ENCODE measurements at regions not wholly inside any gene's neighbourhood (a gene's known extent, or its start where the extent isn't known, plus 50 kb on each side); places are given as distances from the start of the nearest gene placed in this dataset.

GRCh38 chr4:132383571-132384199 lies 765.4 kb upstream of the PCDH10 start:
- TF ChIP-seq, protein P1, sequence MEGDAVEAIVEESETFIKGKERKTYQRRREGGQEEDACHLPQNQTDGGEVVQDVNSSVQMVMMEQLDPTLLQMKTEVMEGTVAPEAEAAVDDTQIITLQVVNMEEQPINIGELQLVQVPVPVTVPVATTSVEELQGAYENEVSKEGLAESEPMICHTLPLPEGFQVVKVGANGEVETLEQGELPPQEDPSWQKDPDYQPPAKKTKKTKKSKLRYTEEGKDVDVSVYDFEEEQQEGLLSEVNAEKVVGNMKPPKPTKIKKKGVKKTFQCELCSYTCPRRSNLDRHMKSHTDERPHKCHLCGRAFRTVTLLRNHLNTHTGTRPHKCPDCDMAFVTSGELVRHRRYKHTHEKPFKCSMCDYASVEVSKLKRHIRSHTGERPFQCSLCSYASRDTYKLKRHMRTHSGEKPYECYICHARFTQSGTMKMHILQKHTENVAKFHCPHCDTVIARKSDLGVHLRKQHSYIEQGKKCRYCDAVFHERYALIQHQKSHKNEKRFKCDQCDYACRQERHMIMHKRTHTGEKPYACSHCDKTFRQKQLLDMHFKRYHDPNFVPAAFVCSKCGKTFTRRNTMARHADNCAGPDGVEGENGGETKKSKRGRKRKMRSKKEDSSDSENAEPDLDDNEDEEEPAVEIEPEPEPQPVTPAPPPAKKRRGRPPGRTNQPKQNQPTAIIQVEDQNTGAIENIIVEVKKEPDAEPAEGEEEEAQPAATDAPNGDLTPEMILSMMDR (IDR thresholded peaks at IDR 0.05; ENCODE audit: insufficient read depth, low read length), result no peak
- no peak for TF ChIP-seq GABPA (IDR thresholded peaks at IDR 0.05; ENCODE audit: low read depth)
- TF ChIP-seq, protein P2, sequence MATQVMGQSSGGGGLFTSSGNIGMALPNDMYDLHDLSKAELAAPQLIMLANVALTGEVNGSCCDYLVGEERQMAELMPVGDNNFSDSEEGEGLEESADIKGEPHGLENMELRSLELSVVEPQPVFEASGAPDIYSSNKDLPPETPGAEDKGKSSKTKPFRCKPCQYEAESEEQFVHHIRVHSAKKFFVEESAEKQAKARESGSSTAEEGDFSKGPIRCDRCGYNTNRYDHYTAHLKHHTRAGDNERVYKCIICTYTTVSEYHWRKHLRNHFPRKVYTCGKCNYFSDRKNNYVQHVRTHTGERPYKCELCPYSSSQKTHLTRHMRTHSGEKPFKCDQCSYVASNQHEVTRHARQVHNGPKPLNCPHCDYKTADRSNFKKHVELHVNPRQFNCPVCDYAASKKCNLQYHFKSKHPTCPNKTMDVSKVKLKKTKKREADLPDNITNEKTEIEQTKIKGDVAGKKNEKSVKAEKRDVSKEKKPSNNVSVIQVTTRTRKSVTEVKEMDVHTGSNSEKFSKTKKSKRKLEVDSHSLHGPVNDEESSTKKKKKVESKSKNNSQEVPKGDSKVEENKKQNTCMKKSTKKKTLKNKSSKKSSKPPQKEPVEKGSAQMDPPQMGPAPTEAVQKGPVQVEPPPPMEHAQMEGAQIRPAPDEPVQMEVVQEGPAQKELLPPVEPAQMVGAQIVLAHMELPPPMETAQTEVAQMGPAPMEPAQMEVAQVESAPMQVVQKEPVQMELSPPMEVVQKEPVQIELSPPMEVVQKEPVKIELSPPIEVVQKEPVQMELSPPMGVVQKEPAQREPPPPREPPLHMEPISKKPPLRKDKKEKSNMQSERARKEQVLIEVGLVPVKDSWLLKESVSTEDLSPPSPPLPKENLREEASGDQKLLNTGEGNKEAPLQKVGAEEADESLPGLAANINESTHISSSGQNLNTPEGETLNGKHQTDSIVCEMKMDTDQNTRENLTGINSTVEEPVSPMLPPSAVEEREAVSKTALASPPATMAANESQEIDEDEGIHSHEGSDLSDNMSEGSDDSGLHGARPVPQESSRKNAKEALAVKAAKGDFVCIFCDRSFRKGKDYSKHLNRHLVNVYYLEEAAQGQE (IDR thresholded peaks at IDR 0.05; ENCODE audit: insufficient replicate concordance, low read depth), result no peak
- Histone ChIP-seq H3K27me3 (ENCODE audit: insufficient read depth, poor library complexity, severe bottlenecking) (no peaks in the 10 kb centered on the region), H3K4me3 (replicated peaks; ENCODE audit: insufficient read depth, low read length) (no peak overlapping the region), H3K27ac (replicated peaks) (no peak overlapping the region)
- no peak for DNase-seq (ENCODE audit: low read depth in 1 of 2, low spot score in 1 of 2)

GRCh38 chr4:132384709-132385108 lies 764.4 kb upstream of the PCDH10 start:
- Histone ChIP-seq H3K4me3 (replicated peaks; ENCODE audit: insufficient read depth, low read length) (no peak overlapping the region), H3K27ac (replicated peaks) (no peak overlapping the region), H3K27me3 (ENCODE audit: insufficient read depth, poor library complexity, severe bottlenecking) (no peaks in the 10 kb centered on the region)
- TF ChIP-seq, protein P2 (IDR thresholded peaks at IDR 0.05; ENCODE audit: insufficient replicate concordance, low read depth), result no peak
- TF ChIP-seq, protein P1 (IDR thresholded peaks at IDR 0.05; ENCODE audit: insufficient read depth, low read length), result no peak
- TF ChIP-seq POLR2AphosphoS5 (IDR thresholded peaks at IDR 0.05; ENCODE audit: low read depth) (no peak), GABPA (IDR thresholded peaks at IDR 0.05; ENCODE audit: low read depth) (no peak), SPI1 (IDR thresholded peaks at IDR 0.05; ENCODE audit: borderline replicate concordance, low read depth) (no peak)
- DNase-seq (ENCODE audit: low read depth in 1 of 2, low spot score in 1 of 2), result no peak

GRCh38 chr4:132386130-132386529 lies 763.0 kb upstream of the PCDH10 start:
- no peak for DNase-seq (ENCODE audit: low read depth in 1 of 2, low spot score in 1 of 2)
- Histone ChIP-seq H3K4me3 (replicated peaks; ENCODE audit: insufficient read depth, low read length) (no peak overlapping the region), H3K27ac (replicated peaks) (no peak overlapping the region), H3K27me3 (ENCODE audit: insufficient read depth, poor library complexity, severe bottlenecking) (no peaks in the 10 kb centered on the region)
- TF ChIP-seq, protein P1 (IDR thresholded peaks at IDR 0.05; ENCODE audit: insufficient read depth, low read length), result no peak
- TF ChIP-seq POLR2AphosphoS5 (IDR thresholded peaks at IDR 0.05; ENCODE audit: low read depth) (no peak), GABPA (IDR thresholded peaks at IDR 0.05; ENCODE audit: low read depth) (no peak), SPI1 (IDR thresholded peaks at IDR 0.05; ENCODE audit: borderline replicate concordance, low read depth) (no peak)
- TF ChIP-seq, protein P2 (IDR thresholded peaks at IDR 0.05; ENCODE audit: insufficient replicate concordance, low read depth), result no peak
